HL-60 (cell line): ENCODE measurements at regions not wholly inside any gene's neighbourhood (a gene's known extent, or its start where the extent isn't known, plus 50 kb on each side); places are given as distances from the start of the nearest gene placed in this dataset.

ENCODE experiments used
- DNase-seq, 2 experiments: peaks; one replicate each; pipeline ENCODE4 v3.0.0-alpha.2; 2010 to 2020; ENCODE audit warnings: low read depth in 1 of 2, low spot score in 1 of 2
- H3K27ac ChIP-seq: fragments of 250-450 bp; sonication (Bioruptor Pico); replicated peaks from 2 replicates; pipeline ENCODE4 v1.5.1; 2020; ENCODE audit warnings: mild to moderate bottlenecking, moderate library complexity
- H3K27me3 ChIP-seq: fragments of 250-450 bp; sonication (Bioruptor Pico); 2 replicates; pipeline ENCODE4 v1.5.1; 2021; ENCODE audit warnings: mild to moderate bottlenecking, moderate library complexity; ENCODE audit not compliant: insufficient read depth, poor library complexity, severe bottlenecking
- H3K4me3 ChIP-seq: replicated peaks from 2 replicates; pipeline ENCODE4 v1.5.1; 2011; ENCODE audit warnings: mild to moderate bottlenecking, control low read depth, low read length; ENCODE audit not compliant: insufficient read depth
- GABPA ChIP-seq: IDR thresholded peaks from 2 replicates; pipeline ENCODE4 v1.6.1; 2012; ENCODE audit warnings: low read depth
- POLR2AphosphoS5 ChIP-seq: IDR thresholded peaks from 2 replicates; pipeline ENCODE4 v1.6.1; 2012; ENCODE audit warnings: low read depth
- SPI1 ChIP-seq: IDR thresholded peaks from 2 replicates; pipeline ENCODE4 v1.6.1; 2012; ENCODE audit warnings: low read depth, mild to moderate bottlenecking, borderline replicate concordance
- TF ChIP-seq, protein P1 (sequence below): IDR thresholded peaks from 2 replicates; pipeline ENCODE4 v1.6.1; 2012; ENCODE audit warnings: low read depth; ENCODE audit not compliant: insufficient replicate concordance
- TF ChIP-seq, protein P2 (sequence below): IDR thresholded peaks from one replicate; pipeline ENCODE4 v1.5.1; 2011; ENCODE audit warnings: low read length, control low read depth, inconsistent platforms; ENCODE audit not compliant: insufficient read depth

GRCh38 chr4:32342054-32342453 is 1621.9 kb downstream of the PCDH7 start:
- no peak overlapping the region for H3K4me3 ChIP-seq
- no peak for TF ChIP-seq POLR2AphosphoS5
- TF ChIP-seq, protein P1, sequence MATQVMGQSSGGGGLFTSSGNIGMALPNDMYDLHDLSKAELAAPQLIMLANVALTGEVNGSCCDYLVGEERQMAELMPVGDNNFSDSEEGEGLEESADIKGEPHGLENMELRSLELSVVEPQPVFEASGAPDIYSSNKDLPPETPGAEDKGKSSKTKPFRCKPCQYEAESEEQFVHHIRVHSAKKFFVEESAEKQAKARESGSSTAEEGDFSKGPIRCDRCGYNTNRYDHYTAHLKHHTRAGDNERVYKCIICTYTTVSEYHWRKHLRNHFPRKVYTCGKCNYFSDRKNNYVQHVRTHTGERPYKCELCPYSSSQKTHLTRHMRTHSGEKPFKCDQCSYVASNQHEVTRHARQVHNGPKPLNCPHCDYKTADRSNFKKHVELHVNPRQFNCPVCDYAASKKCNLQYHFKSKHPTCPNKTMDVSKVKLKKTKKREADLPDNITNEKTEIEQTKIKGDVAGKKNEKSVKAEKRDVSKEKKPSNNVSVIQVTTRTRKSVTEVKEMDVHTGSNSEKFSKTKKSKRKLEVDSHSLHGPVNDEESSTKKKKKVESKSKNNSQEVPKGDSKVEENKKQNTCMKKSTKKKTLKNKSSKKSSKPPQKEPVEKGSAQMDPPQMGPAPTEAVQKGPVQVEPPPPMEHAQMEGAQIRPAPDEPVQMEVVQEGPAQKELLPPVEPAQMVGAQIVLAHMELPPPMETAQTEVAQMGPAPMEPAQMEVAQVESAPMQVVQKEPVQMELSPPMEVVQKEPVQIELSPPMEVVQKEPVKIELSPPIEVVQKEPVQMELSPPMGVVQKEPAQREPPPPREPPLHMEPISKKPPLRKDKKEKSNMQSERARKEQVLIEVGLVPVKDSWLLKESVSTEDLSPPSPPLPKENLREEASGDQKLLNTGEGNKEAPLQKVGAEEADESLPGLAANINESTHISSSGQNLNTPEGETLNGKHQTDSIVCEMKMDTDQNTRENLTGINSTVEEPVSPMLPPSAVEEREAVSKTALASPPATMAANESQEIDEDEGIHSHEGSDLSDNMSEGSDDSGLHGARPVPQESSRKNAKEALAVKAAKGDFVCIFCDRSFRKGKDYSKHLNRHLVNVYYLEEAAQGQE = no peak
- no peak for TF ChIP-seq GABPA
- TF ChIP-seq SPI1 = no peak
- TF ChIP-seq, protein P2, sequence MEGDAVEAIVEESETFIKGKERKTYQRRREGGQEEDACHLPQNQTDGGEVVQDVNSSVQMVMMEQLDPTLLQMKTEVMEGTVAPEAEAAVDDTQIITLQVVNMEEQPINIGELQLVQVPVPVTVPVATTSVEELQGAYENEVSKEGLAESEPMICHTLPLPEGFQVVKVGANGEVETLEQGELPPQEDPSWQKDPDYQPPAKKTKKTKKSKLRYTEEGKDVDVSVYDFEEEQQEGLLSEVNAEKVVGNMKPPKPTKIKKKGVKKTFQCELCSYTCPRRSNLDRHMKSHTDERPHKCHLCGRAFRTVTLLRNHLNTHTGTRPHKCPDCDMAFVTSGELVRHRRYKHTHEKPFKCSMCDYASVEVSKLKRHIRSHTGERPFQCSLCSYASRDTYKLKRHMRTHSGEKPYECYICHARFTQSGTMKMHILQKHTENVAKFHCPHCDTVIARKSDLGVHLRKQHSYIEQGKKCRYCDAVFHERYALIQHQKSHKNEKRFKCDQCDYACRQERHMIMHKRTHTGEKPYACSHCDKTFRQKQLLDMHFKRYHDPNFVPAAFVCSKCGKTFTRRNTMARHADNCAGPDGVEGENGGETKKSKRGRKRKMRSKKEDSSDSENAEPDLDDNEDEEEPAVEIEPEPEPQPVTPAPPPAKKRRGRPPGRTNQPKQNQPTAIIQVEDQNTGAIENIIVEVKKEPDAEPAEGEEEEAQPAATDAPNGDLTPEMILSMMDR = no peak
- DNase-seq = no peak
- no peaks in the 10 kb centered on the region for H3K27me3 ChIP-seq
- no peak overlapping the region for H3K27ac ChIP-seq

DNA sequence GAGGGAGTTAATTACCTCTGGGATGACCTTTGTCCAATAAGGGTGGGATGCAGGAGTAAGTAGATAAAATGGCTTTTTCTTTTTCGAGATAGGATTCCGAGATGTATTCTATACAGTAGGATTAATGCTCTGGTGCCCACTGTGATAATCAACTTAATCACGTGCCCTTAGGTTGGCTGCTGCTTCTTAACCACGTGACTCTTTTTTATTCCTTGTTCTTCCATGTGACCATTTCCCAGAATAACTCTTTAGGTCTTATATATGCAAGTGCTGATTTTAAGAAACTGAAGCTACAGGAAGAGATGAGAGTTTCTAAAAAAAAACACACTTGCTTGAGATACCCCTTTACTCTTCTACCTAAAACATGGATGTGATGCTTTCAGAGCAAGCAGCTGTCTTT is 1628.9 kb downstream of the PCDH7 start:
- TF ChIP-seq, protein P2 = no peak
- TF ChIP-seq SPI1 = no peak
- TF ChIP-seq POLR2AphosphoS5 = no peak
- no peak for TF ChIP-seq GABPA
- TF ChIP-seq, protein P1 = no peak
- DNase-seq = no peak
- no peaks in the 10 kb centered on the region for H3K27me3 ChIP-seq
- H3K4me3 ChIP-seq = no peak overlapping the region
- H3K27ac ChIP-seq = no peak overlapping the region

DNA sequence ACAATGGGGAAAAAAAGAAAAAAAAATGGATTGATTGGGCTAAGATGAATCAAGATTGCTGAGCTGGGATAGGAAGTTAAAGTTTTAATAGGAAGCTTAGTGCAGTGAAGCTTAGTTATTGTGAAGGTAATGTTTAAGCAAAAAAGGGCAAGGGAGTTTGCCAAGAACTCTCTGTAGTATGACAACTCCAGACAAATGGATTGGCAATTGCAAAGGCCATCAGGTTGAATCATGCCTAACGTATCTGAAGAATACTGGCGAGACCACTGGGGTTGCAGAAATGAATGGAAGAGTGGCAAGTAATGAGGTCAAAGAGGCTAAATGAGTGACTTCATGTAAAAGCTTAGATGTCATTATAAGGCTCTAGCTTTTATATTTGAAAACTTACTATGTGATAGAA is 1654.0 kb downstream of the PCDH7 start:
- no peak for TF ChIP-seq SPI1
- no peak for DNase-seq
- H3K27me3 ChIP-seq = no peaks in the 10 kb centered on the region
- no peak overlapping the region for H3K27ac ChIP-seq
- no peak overlapping the region for H3K4me3 ChIP-seq

DNA sequence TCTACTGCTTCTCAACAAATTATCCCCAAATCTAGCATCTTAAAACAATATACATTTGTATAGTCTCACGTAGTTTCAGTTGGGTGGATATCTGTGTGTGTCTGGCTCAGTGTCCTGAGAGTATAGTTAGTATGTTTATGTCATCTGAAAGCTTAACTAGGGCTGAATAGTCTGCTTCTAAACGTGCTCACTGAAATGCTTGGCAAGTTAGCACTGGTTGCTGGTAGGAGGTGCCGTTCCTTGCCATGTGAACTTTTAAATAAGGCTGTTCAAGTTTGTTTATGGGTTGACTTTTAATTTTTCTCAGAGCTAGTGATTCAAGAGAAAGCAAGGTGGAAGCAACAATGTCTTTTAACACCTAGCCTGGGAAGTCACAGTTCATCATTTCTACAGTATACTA is 1673.6 kb downstream of the PCDH7 start:
- TF ChIP-seq SPI1 = no peak
- no peak for TF ChIP-seq GABPA
- TF ChIP-seq, protein P2 = no peak
- TF ChIP-seq, protein P1 = no peak
- TF ChIP-seq POLR2AphosphoS5 = no peak
- Histone ChIP-seq H3K27ac (no peak overlapping the region), H3K27me3 (no peaks in the 10 kb centered on the region), H3K4me3 (no peak overlapping the region)
- no peak for DNase-seq
